ENCODE measurements at regions not wholly inside any gene's neighbourhood (a gene's known extent, or its start where the extent isn't known, plus 50 kb on each side); places are given as distances from the start of the nearest gene placed in this dataset.

DNA sequence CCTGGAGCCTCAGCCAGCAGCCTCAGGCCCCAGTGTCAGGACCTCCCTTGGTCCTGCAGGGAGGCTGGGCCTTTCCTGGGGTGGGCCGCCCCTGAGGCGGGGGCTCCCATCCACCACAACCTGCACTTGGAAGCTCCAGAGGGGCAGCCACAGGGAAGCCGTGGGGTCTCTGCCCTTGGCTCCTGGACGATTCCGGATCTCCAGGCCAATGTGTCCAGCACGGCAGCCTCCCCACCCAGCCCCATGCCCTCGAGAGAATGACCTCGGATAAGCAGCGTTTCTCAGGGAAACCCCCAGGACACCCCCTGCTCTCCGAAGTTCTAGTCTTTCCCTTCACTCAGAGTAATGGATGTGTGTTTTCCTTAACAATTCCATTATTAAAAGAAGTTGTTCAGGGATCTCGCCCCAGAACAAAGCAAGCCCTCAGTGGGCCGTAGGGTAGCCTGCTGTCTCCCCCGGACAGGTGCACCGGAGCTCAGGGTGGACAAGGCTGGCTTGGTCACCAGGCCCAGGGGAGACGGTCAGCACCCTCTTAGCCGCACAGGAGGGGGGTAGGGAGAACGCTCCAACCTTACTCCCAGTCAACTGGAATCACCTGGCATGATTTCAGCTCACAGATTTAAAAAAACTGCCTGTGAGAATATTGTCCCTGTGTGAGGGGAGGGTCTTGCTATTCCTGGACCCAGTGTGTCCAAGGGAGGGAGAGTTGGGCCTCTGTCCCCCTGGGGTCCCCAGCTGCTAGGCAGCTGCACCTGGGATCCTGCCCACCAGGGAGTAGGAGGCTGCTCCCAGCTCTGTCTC, 72.2 kb upstream of the OTOS start:
- H3K27ac ChIP-seq (replicated peaks in 1 of 4), result no peak overlapping the region
- H3K9me3 ChIP-seq, result no peaks in the 10 kb centered on the region
- WGBS, result 90% methylated on average over 17 of the region's 17 CpGs
- peaks cover 0 to 49% (median 0%) of the 10 kb centered on the region in 4 donors for H3K27me3 ChIP-seq
- no peak for TF ChIP-seq POLR2A (IDR thresholded peaks at IDR 0.05; ENCODE audit: low read depth)
- no peaks in the 10 kb centered on the region for H3K36me3 ChIP-seq
- no peak for DNase-seq (ENCODE audit: extremely low spot score)
- intact Hi-C loops (cut with DNase I), result no loop called here
- no peaks in the 10 kb centered on the region for H3K4me1 ChIP-seq
- H3K4me3 ChIP-seq, result no peak overlapping the region

DNA sequence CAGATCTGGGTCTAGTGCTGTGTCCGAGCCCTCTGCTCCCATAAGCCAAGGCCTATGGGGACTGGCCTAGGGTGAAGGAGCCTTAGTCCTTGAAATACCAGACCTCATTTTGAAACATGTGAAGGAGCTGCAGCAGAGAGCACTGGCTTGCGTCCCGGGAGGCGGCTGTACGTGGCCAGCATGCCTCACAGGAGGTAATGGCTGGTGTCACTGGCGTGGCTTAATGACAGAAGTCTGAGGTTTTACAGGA, 72.7 kb upstream of the OTOS start:
- intact Hi-C loops (cut with DNase I), result no loop called here
- H3K36me3 ChIP-seq, result no peaks in the 10 kb centered on the region
- H3K27ac ChIP-seq (replicated peaks in 1 of 4), result no peak overlapping the region
- no peak for DNase-seq (ENCODE audit: extremely low spot score)
- TF ChIP-seq POLR2A (IDR thresholded peaks at IDR 0.05; ENCODE audit: low read depth), result no peak
- no peak for TF ChIP-seq EP300 (IDR thresholded peaks at IDR 0.05)
- TF ChIP-seq, protein P1, sequence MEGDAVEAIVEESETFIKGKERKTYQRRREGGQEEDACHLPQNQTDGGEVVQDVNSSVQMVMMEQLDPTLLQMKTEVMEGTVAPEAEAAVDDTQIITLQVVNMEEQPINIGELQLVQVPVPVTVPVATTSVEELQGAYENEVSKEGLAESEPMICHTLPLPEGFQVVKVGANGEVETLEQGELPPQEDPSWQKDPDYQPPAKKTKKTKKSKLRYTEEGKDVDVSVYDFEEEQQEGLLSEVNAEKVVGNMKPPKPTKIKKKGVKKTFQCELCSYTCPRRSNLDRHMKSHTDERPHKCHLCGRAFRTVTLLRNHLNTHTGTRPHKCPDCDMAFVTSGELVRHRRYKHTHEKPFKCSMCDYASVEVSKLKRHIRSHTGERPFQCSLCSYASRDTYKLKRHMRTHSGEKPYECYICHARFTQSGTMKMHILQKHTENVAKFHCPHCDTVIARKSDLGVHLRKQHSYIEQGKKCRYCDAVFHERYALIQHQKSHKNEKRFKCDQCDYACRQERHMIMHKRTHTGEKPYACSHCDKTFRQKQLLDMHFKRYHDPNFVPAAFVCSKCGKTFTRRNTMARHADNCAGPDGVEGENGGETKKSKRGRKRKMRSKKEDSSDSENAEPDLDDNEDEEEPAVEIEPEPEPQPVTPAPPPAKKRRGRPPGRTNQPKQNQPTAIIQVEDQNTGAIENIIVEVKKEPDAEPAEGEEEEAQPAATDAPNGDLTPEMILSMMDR (IDR thresholded peaks at IDR 0.05), result no peak
- no peak for TF ChIP-seq POLR2AphosphoS5 (IDR thresholded peaks at IDR 0.05)
- WGBS, result 90% methylated on average over 5 of the region's 6 CpGs
- no peaks in the 10 kb centered on the region for H3K4me1 ChIP-seq
- H3K4me3 ChIP-seq, result no peak overlapping the region
- peaks cover 0 to 53% (median 0%) of the 10 kb centered on the region in 4 donors for H3K27me3 ChIP-seq
- H3K9me3 ChIP-seq, result no peaks in the 10 kb centered on the region

DNA sequence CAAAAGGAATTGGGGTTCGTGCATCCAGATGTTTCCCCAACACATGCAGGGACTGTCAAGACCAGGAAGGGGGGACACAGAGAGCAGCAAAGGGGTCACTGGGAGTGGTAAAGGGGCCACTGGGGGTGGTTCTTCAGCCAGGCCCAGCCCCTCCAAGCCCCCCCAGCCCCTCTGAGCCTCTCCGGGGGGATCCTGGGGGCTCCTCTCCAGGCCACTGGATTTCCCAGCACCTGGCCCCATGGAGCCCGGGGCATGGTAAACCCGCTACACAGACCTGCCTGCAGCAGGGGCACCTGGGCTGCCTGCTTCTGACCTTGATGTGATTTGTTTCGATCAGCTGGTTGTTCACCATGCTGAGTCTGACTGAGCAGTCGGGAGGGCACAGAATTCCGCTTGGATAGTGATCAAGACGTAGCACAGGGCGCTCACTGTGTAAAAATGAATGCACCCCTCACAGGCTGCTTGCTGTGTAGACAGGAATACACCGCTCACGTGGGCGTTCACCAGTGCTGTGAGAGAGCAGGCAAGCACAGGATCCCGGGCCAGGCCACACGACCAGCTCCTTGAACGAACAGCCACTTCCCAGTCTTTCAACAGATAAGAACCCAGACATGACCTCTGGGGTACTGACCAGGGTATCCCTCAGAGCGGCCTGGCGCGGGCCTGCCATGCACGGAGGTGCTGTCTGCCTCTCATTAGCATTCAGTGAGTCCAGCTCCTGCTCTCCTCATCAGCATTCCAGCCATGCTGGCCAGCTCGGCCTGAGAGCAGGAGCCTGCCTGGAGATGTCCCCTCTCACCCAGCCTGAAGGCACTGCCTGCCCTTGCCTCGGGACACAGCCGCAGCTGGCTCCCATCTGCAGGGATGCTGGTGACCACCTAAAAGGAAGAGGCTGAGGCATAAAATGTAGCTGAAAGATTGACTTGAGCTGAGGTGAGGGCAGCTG, 73.3 kb upstream of the OTOS start:
- 86% methylated on average over 20 of the region's 22 CpGs for WGBS
- no peak for DNase-seq (ENCODE audit: extremely low spot score)
- H3K9me3 ChIP-seq, result no peaks in the 10 kb centered on the region
- TF ChIP-seq POLR2AphosphoS5 (IDR thresholded peaks at IDR 0.05) (no peak), EP300 (IDR thresholded peaks at IDR 0.05) (no peak), POLR2A (IDR thresholded peaks at IDR 0.05; ENCODE audit: low read depth) (no peak)
- TF ChIP-seq, protein P1 (IDR thresholded peaks at IDR 0.05), result no peak
- no peak overlapping the region for H3K27ac ChIP-seq (replicated peaks in 1 of 4)
- H3K36me3 ChIP-seq, result no peaks in the 10 kb centered on the region
- H3K4me3 ChIP-seq, result no peak overlapping the region
- H3K4me1 ChIP-seq, result no peaks in the 10 kb centered on the region
- intact Hi-C loops (cut with DNase I), result no loop called here
- H3K27me3 ChIP-seq, result peaks cover 0 to 53% (median 0%) of the 10 kb centered on the region in 4 donors

DNA sequence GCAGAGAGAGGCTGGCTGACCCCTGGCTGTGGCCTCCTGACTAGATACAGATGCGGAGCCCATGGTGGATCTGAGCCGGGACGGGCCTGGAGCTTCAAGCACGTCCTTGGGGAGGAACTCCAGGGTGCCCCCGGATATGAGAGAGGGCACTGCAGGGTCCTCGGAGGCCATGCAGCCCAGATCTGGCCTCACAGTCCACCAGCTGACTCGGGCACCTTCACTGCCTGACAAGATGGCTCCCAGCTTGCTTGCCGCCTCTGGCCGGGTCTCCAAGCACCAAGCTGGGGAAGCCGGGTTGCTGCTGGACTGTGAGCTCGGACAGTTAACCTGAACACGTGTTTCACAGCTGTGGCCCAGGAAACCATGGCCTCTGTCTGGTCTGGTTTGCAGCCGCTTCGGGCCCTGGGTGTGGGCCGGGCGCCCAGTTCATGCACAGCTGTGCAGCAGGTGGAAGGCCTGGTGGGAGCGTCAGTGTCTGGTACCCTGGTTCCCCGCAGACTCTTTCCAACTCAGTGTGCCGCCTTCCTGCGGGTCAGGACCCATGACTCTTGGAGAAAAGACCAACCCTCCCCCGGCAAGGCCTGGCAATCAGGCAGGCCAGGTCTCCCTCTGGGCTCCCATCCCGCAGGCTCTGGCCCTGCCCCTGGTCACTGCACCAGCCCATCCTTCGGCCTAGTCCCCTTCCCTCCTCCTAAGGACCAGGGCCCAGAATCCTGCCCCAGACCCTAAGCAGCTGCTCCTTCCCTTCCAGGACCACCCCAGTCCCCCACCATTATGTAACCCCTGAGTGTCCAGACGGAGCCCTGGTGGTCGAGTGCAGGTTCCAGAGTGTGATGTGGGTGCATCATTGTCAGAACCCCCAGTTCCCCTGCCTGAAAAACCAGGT, 74.6 kb upstream of the OTOS start:
- H3K4me3 ChIP-seq, result no peak overlapping the region
- WGBS, result 83% methylated on average over 25 of the region's 25 CpGs
- TF ChIP-seq EP300 (IDR thresholded peaks at IDR 0.05) (no peak), POLR2A (IDR thresholded peaks at IDR 0.05; ENCODE audit: low read depth) (no peak), POLR2AphosphoS5 (IDR thresholded peaks at IDR 0.05) (no peak)
- TF ChIP-seq, protein P1 (IDR thresholded peaks at IDR 0.05), result no peak
- no peak overlapping the region for H3K27ac ChIP-seq (replicated peaks in 1 of 4)
- no peaks in the 10 kb centered on the region for H3K4me1 ChIP-seq
- no peak for DNase-seq (ENCODE audit: extremely low spot score)
- H3K9me3 ChIP-seq, result no peaks in the 10 kb centered on the region
- H3K27me3 ChIP-seq, result peaks cover 0 to 50% (median 0%) of the 10 kb centered on the region in 4 donors
- intact Hi-C loops (cut with DNase I), result no loop called here
- no peaks in the 10 kb centered on the region for H3K36me3 ChIP-seq
